Right atrium auricular region (tissue), 2 donors: ENCODE measurements at regions not wholly inside any gene's neighbourhood (a gene's known extent, or its start where the extent isn't known, plus 50 kb on each side); places are given as distances from the start of the nearest gene placed in this dataset.

Experiments
- DNase-seq: peaks from one replicate; pipeline ENCODE4 v3.0.0-alpha.2; 2019; ENCODE audit warnings: low spot score
- H3K27ac ChIP-seq, 2 donors: fragments of 200-600 bp; sonication (generic); 1 replicate in 1 of 2; 2 replicates in 1 of 2; pipeline ENCODE4 v1.5.1; 2016 to 2019
- H3K27me3 ChIP-seq, 2 donors: fragments of 200-600 bp; sonication (generic); one replicate each; pipeline versions ENCODE4 v1.5.1 to v1.6.0; 2017 to 2019
- H3K36me3 ChIP-seq: fragments of 200-600 bp; sonication (generic); one replicate; pipeline ENCODE4 v1.5.1; 2016
- H3K4me1 ChIP-seq, 2 donors: fragments of 200-600 bp; sonication (generic); one replicate each; pipeline versions ENCODE4 v1.5.1 to v1.6.0; 2017 to 2019
- H3K4me3 ChIP-seq, 2 donors: fragments of 200-600 bp; sonication (generic); 1 replicate in 1 of 2; 2 replicates in 1 of 2; pipeline ENCODE4 v1.5.1; 2017 to 2019; ENCODE audit warnings: mild to moderate bottlenecking in 1 of 2, moderate library complexity in 1 of 2
- H3K9me3 ChIP-seq, 2 donors: fragments of 200-600 bp; sonication (generic); one replicate each; pipeline ENCODE4 v1.5.1; 2019
- TF ChIP-seq, protein P1 (sequence below), 2 donors: fragments of 200-600 bp; sonication (generic); IDR thresholded peaks; one replicate each; pipeline ENCODE4 v1.5.1; 2019; ENCODE audit warnings: antibody characterized with exemption in 2 of 2

DNA sequence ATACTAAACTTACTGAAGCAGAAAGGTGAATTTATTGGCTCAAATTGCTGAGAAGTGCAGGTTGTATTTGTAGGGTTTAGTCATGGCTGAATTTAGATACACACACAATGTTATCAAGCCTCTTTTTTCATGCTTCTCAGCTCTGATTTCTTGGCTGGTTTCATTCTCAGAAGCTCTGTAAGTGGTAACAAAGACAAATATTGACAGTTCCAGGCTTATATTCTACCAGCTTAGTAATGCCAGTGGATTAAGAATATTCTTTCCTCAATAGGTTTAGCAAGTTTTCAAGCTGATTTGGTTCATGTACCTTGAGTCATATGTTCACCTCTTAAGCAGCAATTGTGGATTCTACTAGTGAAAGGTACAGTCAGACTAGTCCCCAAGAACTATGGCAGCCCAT lies 52.1 kb upstream of the PKIB start:
- no peak overlapping the region for H3K27ac ChIP-seq
- DNase-seq, result no peak
- H3K27me3 ChIP-seq, result no peaks in the 10 kb centered on the region
- H3K36me3 ChIP-seq, result no peaks in the 10 kb centered on the region
- no peaks in the 10 kb centered on the region for H3K9me3 ChIP-seq
- no peak overlapping the region for H3K4me3 ChIP-seq
- TF ChIP-seq, protein P1, sequence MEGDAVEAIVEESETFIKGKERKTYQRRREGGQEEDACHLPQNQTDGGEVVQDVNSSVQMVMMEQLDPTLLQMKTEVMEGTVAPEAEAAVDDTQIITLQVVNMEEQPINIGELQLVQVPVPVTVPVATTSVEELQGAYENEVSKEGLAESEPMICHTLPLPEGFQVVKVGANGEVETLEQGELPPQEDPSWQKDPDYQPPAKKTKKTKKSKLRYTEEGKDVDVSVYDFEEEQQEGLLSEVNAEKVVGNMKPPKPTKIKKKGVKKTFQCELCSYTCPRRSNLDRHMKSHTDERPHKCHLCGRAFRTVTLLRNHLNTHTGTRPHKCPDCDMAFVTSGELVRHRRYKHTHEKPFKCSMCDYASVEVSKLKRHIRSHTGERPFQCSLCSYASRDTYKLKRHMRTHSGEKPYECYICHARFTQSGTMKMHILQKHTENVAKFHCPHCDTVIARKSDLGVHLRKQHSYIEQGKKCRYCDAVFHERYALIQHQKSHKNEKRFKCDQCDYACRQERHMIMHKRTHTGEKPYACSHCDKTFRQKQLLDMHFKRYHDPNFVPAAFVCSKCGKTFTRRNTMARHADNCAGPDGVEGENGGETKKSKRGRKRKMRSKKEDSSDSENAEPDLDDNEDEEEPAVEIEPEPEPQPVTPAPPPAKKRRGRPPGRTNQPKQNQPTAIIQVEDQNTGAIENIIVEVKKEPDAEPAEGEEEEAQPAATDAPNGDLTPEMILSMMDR (IDR thresholded peaks at IDR 0.05), result no peak
- no peaks in the 10 kb centered on the region for H3K4me1 ChIP-seq
